CD4-positive, CD25-positive, alpha-beta regulatory T cell (primary cell): ENCODE measurements at regions not wholly inside any gene's neighbourhood (a gene's known extent, or its start where the extent isn't known, plus 50 kb on each side); places are given as distances from the start of the nearest gene placed in this dataset.
"Not testable (repeated sequence)": the region's sequence is repeated elsewhere in the genome, so short reads cannot be mapped to it uniquely, and the experiment has no call there.

Experiments used
- ATAC-seq, 2 donors: fragments of 150-1000 bp; cut with Tn5 transposase; one replicate each; pipeline ENCODE4 v1.10.0; 2021; ENCODE audit warnings: low read depth in 2 of 2, moderate number of reproducible peaks in 2 of 2, moderate library complexity in 1 of 2
- DNase-seq, 3 donors: peaks; one replicate each; pipeline versions ENCODE4 v3.0.0 to v3.0.0-alpha.2; 2012 to 2022; ENCODE audit warnings: mixed read lengths in 1 of 3
- H3K27ac ChIP-seq: one replicate; pipeline ENCODE4 v1.7.0; 2013; ENCODE audit warnings: mild to moderate bottlenecking, low read length; ENCODE audit not compliant: insufficient read depth, poor library complexity, severe bottlenecking
- H3K27me3 ChIP-seq: one replicate; pipeline ENCODE4 v1.7.0; 2013; ENCODE audit warnings: low read length; ENCODE audit not compliant: control insufficient read depth, insufficient read depth
- H3K36me3 ChIP-seq: one replicate; pipeline ENCODE4 v1.7.0; 2013; ENCODE audit warnings: mild to moderate bottlenecking, low read length, moderate library complexity; ENCODE audit not compliant: control insufficient read depth, insufficient read depth
- H3K4me1 ChIP-seq: 2 replicates; pipeline ENCODE4 v1.7.0; 2013; ENCODE audit warnings: mild to moderate bottlenecking, low read length; ENCODE audit not compliant: insufficient read depth, control insufficient read depth, poor library complexity, severe bottlenecking
- H3K4me3 ChIP-seq: one replicate; pipeline ENCODE4 v1.7.0; 2013; ENCODE audit warnings: low read depth, mild to moderate bottlenecking, low read length, moderate library complexity
- H3K9me3 ChIP-seq, 2 experiments: 1 replicate in 1 of 2; 2 replicates in 1 of 2; pipeline ENCODE4 v1.7.0; 2013; ENCODE audit warnings: low read length in 2 of 2, mild to moderate bottlenecking in 1 of 2, moderate library complexity in 1 of 2; ENCODE audit not compliant: control insufficient read depth in 2 of 2
- H3K27ac Mint-ChIP-seq, 3 donors: one replicate each; pipeline ENCODE4 v1.8.0; 2020 to 2022; ENCODE audit warnings: mild to moderate bottlenecking in 3 of 3, mixed read lengths in 3 of 3, moderate library complexity in 2 of 3
- H3K27me3 Mint-ChIP-seq: one replicate; pipeline ENCODE4 v1.8.0; 2022; ENCODE audit warnings: mild to moderate bottlenecking, mixed read lengths
- H3K36me3 Mint-ChIP-seq: one replicate; pipeline ENCODE4 v1.8.0; 2020; ENCODE audit warnings: mixed read lengths
- H3K4me1 Mint-ChIP-seq, 4 donors: one replicate each; pipeline ENCODE4 v1.8.0; 2020 to 2022; ENCODE audit warnings: mixed read lengths in 4 of 4, mild to moderate bottlenecking in 1 of 4
- H3K4me3 Mint-ChIP-seq, 4 donors: one replicate each; pipeline ENCODE4 v1.8.0; 2020 to 2022; ENCODE audit warnings: mild to moderate bottlenecking in 4 of 4, mixed read lengths in 4 of 4, moderate library complexity in 3 of 4
- H3K9me3 Mint-ChIP-seq, 7 donors: one replicate each; pipeline ENCODE4 v1.8.0; 2020 to 2022; ENCODE audit warnings: mixed read lengths in 7 of 7, mild to moderate bottlenecking in 3 of 7, moderate library complexity in 2 of 7

DNA sequence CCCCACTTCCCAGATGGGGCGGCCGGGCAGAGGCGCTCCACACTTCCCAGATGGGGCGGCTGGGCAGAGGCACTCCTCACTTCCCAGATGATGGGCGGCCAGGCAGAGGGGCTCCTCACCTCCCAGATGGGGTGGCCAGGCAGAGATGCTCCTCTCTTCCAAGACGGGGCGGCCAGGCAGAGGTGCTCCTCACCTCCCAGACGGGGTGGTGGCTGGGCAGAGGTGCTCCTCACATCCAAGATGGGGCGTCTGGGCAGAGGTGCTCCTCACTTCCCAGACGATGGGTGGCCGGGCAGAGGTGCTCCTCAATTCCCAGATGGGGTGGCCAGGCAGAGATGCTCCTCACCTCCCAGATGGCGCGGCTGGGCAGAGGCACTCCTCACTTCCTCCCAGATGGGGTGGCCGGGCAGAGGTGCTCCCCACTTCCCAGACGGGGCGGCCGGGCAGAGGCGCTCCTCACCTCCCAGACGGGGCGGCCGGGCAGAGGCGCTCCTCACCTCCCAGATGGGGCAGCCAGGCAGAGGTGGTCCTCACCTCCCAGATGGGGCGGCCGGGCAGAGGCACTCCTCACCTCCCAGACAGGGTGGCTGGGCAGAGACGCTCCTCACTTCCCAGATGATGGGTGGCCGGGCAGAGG is 275.2 kb downstream of the LIPI start:
- ATAC-seq, H3K4me3 Mint-ChIP-seq, H3K36me3 ChIP-seq, H3K27ac Mint-ChIP-seq, H3K4me3 ChIP-seq, H3K36me3 Mint-ChIP-seq, H3K4me1 ChIP-seq, H3K27me3 Mint-ChIP-seq, H3K9me3 Mint-ChIP-seq, DNase-seq, H3K27ac ChIP-seq, H3K4me1 Mint-ChIP-seq, H3K27me3 ChIP-seq, H3K9me3 ChIP-seq: not testable (repeated sequence)

- not testable (repeated sequence) for H3K36me3 ChIP-seq, H3K9me3 ChIP-seq, H3K27me3 Mint-ChIP-seq, H3K4me1 Mint-ChIP-seq, H3K27ac Mint-ChIP-seq, H3K4me1 ChIP-seq, H3K27me3 ChIP-seq, H3K27ac ChIP-seq, H3K4me3 ChIP-seq, H3K36me3 Mint-ChIP-seq, DNase-seq, H3K9me3 Mint-ChIP-seq, ATAC-seq, H3K4me3 Mint-ChIP-seq
These were observed 275.8 kb downstream of the LIPI start for GRCh38 chr21:13934887-13935342.

GRCh38 chr21:13923175-13923574 is 287.6 kb downstream of the LIPI start:
- H3K4me3 ChIP-seq, H3K4me1 ChIP-seq, H3K4me1 Mint-ChIP-seq, H3K27ac ChIP-seq, H3K4me3 Mint-ChIP-seq, H3K27me3 Mint-ChIP-seq, H3K27me3 ChIP-seq, H3K9me3 ChIP-seq, H3K27ac Mint-ChIP-seq, ATAC-seq, H3K9me3 Mint-ChIP-seq, DNase-seq, H3K36me3 ChIP-seq, H3K36me3 Mint-ChIP-seq: not testable (repeated sequence)

DNA sequence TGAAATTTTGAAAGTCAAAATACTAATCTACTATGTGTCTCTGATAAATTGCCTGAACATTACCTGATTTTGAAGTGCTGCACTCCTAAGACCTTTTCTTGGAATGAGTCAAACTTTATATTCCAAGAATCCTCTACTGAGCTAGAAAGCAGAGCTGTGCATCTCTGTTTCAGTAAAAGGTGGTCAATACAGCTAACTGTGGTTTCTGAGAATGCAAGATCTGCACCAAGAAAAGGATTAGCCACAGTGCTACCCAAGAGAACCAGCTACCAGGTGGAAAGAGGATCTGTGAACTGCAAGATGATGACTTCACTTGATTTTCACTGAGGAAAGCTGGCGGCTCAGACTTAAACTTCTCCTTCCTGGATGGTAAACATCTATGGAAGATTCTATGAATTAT is 289.3 kb downstream of the LIPI start:
- H3K27me3 Mint-ChIP-seq, H3K36me3 Mint-ChIP-seq, H3K27ac ChIP-seq: not testable (repeated sequence)

GRCh38 chr21:13907385-13907784 is 297.8 kb downstream of the POTED start:
- not testable (repeated sequence) for H3K27ac ChIP-seq, H3K36me3 ChIP-seq, H3K36me3 Mint-ChIP-seq, H3K9me3 Mint-ChIP-seq, H3K4me3 ChIP-seq, H3K27me3 Mint-ChIP-seq, H3K27me3 ChIP-seq, H3K9me3 ChIP-seq, H3K4me1 Mint-ChIP-seq, H3K4me1 ChIP-seq, DNase-seq, ATAC-seq, H3K27ac Mint-ChIP-seq, H3K4me3 Mint-ChIP-seq

More for the DNA sequence above, 289.3 kb downstream of the LIPI start:
- DNase-seq, result peak in 1 of 3 donors; percentile 39
- not testable (repeated sequence) for ATAC-seq, H3K4me3 ChIP-seq, H3K9me3 ChIP-seq, H3K4me3 Mint-ChIP-seq, H3K27me3 ChIP-seq, H3K27ac Mint-ChIP-seq, H3K9me3 Mint-ChIP-seq, H3K4me1 ChIP-seq, H3K36me3 ChIP-seq, H3K4me1 Mint-ChIP-seq

DNA sequence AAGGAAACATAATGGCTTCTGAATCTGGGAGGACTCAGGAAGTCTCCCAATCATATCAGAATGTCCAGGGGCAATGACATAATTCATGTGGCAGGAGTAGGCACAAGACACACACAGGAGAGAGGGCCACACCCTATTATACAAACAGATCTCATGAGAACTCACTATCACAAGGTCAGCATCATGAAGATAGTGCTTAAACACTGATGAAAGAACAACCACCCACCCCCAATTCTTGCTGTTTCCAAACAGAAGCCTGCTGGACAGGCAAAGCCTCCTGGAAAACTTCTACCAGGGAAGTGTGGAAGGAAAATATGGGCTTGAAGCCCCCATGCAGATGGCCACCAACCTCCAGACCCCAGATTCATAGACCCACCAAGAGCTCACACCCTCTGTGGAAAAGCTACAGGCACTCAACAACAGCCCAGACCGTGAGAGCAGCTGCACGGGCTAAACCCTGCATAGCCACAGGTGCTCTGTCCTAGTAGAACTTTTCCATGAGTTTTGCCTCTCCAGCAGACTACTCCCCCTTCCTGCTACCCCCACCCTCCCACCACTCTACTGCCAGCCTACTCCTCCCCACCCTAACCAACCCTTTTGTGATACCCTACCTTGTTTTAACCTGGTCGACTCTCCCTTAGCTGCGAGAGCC is 287.1 kb downstream of the POTED start:
- H3K36me3 Mint-ChIP-seq, DNase-seq, H3K4me1 Mint-ChIP-seq, H3K27ac ChIP-seq, H3K9me3 ChIP-seq, H3K27me3 ChIP-seq, H3K4me3 Mint-ChIP-seq, H3K4me1 ChIP-seq, H3K27ac Mint-ChIP-seq, H3K36me3 ChIP-seq, H3K9me3 Mint-ChIP-seq, ATAC-seq, H3K27me3 Mint-ChIP-seq, H3K4me3 ChIP-seq: not testable (repeated sequence)

DNA sequence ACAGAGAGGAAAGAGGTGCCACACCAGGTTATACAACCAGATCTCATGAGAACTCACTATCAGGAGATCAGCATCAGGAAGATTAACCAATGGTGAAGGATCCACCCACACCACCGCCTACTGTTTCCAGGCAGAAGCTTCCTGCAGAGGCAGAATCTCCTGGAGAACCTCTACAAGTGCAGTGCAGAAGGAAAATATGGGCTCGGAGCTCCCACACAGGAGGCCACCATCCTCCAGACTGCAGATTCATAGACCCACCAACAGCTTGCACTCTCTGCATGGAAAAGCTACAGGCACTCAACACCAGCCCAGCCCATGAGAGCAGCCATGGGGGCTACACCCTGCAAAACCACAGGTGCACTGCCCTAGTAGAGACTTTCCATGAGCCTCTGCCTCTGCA is 284.0 kb downstream of the POTED start:
- H3K4me3 Mint-ChIP-seq, ATAC-seq, H3K27me3 ChIP-seq, H3K27ac Mint-ChIP-seq, H3K4me1 ChIP-seq, H3K9me3 ChIP-seq, DNase-seq, H3K4me1 Mint-ChIP-seq, H3K36me3 Mint-ChIP-seq, H3K4me3 ChIP-seq, H3K36me3 ChIP-seq, H3K27me3 Mint-ChIP-seq, H3K9me3 Mint-ChIP-seq, H3K27ac ChIP-seq: not testable (repeated sequence)

DNA sequence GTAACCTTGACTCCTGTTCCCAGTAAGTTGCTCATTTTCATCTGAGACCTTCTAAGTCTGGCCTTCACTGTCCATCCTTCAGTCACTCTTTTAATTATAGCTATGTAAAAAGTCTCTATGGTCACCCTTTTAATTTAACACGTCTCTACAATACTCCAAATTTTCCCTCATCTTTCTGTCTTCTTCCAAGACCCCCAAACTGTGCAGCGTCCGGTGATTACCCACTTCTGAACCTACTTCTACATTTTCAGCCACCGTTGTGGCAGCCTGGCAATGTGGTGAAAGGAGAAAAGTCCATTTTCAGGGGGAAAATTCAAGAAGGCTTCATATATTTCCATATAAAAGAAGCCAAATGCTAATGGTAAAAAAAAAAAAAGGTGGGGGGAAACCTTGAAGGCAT is 283.4 kb downstream of the POTED start:
- H3K27me3 Mint-ChIP-seq, H3K9me3 ChIP-seq, H3K27ac Mint-ChIP-seq, H3K27ac ChIP-seq, ATAC-seq, H3K9me3 Mint-ChIP-seq, DNase-seq, H3K4me3 Mint-ChIP-seq, H3K4me1 Mint-ChIP-seq, H3K27me3 ChIP-seq, H3K4me1 ChIP-seq, H3K4me3 ChIP-seq, H3K36me3 ChIP-seq, H3K36me3 Mint-ChIP-seq: not testable (repeated sequence)
